NT2/D1 (cell line): ENCODE measurements at regions not wholly inside any gene's neighbourhood (a gene's known extent, or its start where the extent isn't known, plus 50 kb on each side); places are given as distances from the start of the nearest gene placed in this dataset.

Source experiments
- SUZ12 ChIP-seq: IDR thresholded peaks from 2 replicates; pipeline ENCODE4 v1.6.1; 2011; ENCODE audit not compliant: insufficient read length, insufficient read depth; ENCODE audit errors: extremely low read depth
- ZNF274 ChIP-seq: IDR thresholded peaks from 2 replicates; pipeline ENCODE4 v1.6.1; 2011; ENCODE audit warnings: mild to moderate bottlenecking, low read depth, low read length

DNA sequence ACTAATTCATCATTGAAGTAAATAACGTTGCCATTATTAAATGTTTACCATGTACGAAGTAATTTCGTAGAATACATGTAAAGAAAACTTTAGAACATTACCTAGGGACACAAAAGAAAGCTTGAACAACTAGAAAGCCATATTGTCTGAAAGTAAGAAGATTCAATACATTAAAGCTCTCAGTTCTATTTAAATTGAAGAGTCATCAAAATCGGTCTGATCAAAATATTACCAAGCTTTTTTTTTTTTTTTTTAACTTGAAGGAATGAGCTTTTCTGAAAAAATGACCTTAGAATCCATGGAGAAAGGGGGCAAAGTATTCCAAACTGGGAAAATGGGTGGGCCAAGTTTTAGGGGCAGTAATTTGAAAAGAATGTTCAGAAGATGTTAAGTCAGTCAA, 300.8 kb downstream of the GPD2 start:
- TF ChIP-seq ZNF274 = no peak
- TF ChIP-seq SUZ12 = no peak
